CD8-positive, alpha-beta memory T cell (primary cell): ENCODE measurements at regions not wholly inside any gene's neighbourhood (a gene's known extent, or its start where the extent isn't known, plus 50 kb on each side); places are given as distances from the start of the nearest gene placed in this dataset.
"Not testable (repeated sequence)": the region's sequence is repeated elsewhere in the genome, so short reads cannot be mapped to it uniquely, and the experiment has no call there.

ENCODE experiments used
- CTCF ChIA-PET: fragments of 350-600 bp; sonication (Branson Sonifier 250); formaldehyde crosslinking; loops from one replicate; lab custom pipeline; 2021; ENCODE audit warnings: antibody characterized with exemption; lab: Charles Lee
- POLR2A ChIA-PET: fragments of 350-600 bp; sonication (Branson Sonifier 250); formaldehyde crosslinking; loops from one replicate; lab custom pipeline; 2021; ENCODE audit warnings: antibody characterized with exemption; lab: Charles Lee
- DNase-seq, 5 donors: peaks; one replicate each; pipeline versions ENCODE4 v3.0.0 to v3.0.0-alpha.2; 2020 to 2022; ENCODE audit warnings: mixed read lengths in 1 of 5
- H3K27ac ChIP-seq: one replicate; pipeline ENCODE4 v1.7.0; 2013; ENCODE audit warnings: low read depth, mild to moderate bottlenecking, low read length, moderate library complexity
- H3K27me3 ChIP-seq: 2 replicates; pipeline ENCODE4 v1.7.0; 2013; ENCODE audit warnings: low read length, mild to moderate bottlenecking; ENCODE audit not compliant: insufficient read depth, poor library complexity, severe bottlenecking
- H3K36me3 ChIP-seq: 2 replicates; pipeline ENCODE4 v1.7.0; 2013; ENCODE audit warnings: mild to moderate bottlenecking, low read length, moderate library complexity; ENCODE audit not compliant: insufficient read depth
- H3K4me1 ChIP-seq: 2 replicates; pipeline ENCODE4 v1.7.0; 2013; ENCODE audit warnings: mild to moderate bottlenecking, low read length, moderate library complexity; ENCODE audit not compliant: insufficient read depth
- H3K4me3 ChIP-seq: 2 replicates; pipeline ENCODE4 v1.7.0; 2013; ENCODE audit warnings: mild to moderate bottlenecking, low read length
- H3K9me3 ChIP-seq: 2 replicates; pipeline ENCODE4 v1.7.0; 2013; ENCODE audit warnings: mild to moderate bottlenecking, low read length
- H3K27ac Mint-ChIP-seq, 8 donors: one replicate each; pipeline ENCODE4 v1.8.0; 2020 to 2021; ENCODE audit warnings: mixed read lengths in 8 of 8, mild to moderate bottlenecking in 6 of 8, inconsistent platforms in 3 of 8, moderate library complexity in 3 of 8
- H3K27me3 Mint-ChIP-seq, 2 donors: one replicate each; pipeline ENCODE4 v1.8.0; 2020 to 2021; ENCODE audit warnings: mixed read lengths in 2 of 2, mild to moderate bottlenecking in 1 of 2, moderate library complexity in 1 of 2
- H3K36me3 Mint-ChIP-seq, 3 donors: one replicate each; pipeline ENCODE4 v1.8.0; 2020 to 2021; ENCODE audit warnings: mixed read lengths in 3 of 3, inconsistent platforms in 1 of 3, mild to moderate bottlenecking in 1 of 3
- H3K4me1 Mint-ChIP-seq, 3 donors: one replicate each; pipeline ENCODE4 v1.8.0; 2020 to 2021; ENCODE audit warnings: mixed read lengths in 3 of 3, inconsistent platforms in 1 of 3, mild to moderate bottlenecking in 1 of 3
- H3K4me3 Mint-ChIP-seq, 7 donors: one replicate each; pipeline ENCODE4 v1.8.0; 2020 to 2021; ENCODE audit warnings: mixed read lengths in 7 of 7, mild to moderate bottlenecking in 6 of 7, moderate library complexity in 4 of 7, inconsistent platforms in 2 of 7
- H3K9me3 Mint-ChIP-seq, 5 donors: one replicate each; pipeline ENCODE4 v1.8.0; 2020 to 2022; ENCODE audit warnings: mixed read lengths in 5 of 5, mild to moderate bottlenecking in 3 of 5, moderate library complexity in 2 of 5, inconsistent platforms in 1 of 5

GRCh38 chr3:70612920-70613319, 300.5 kb upstream of the MDFIC2 start:
- no peaks in the 10 kb centered on the region for H3K36me3 ChIP-seq
- H3K27ac Mint-ChIP-seq, result no peak overlapping the region
- no peak overlapping the region for H3K27ac ChIP-seq
- no peaks in the 10 kb centered on the region for H3K36me3 Mint-ChIP-seq
- H3K4me1 Mint-ChIP-seq, result no peaks in the 10 kb centered on the region
- ChIA-PET POLR2A (no interaction called here), CTCF (no interaction called here)
- peaks cover 6 to 21% of the 10 kb centered on the region in 2 donors for H3K27me3 Mint-ChIP-seq
- H3K9me3 Mint-ChIP-seq, result no peaks in the 10 kb centered on the region
- no peak for DNase-seq
- H3K4me3 ChIP-seq, result no peak overlapping the region
- H3K4me3 Mint-ChIP-seq, result no peak overlapping the region
- no peaks in the 10 kb centered on the region for H3K27me3 ChIP-seq
- no peaks in the 10 kb centered on the region for H3K9me3 ChIP-seq
- no peaks in the 10 kb centered on the region for H3K4me1 ChIP-seq

DNA sequence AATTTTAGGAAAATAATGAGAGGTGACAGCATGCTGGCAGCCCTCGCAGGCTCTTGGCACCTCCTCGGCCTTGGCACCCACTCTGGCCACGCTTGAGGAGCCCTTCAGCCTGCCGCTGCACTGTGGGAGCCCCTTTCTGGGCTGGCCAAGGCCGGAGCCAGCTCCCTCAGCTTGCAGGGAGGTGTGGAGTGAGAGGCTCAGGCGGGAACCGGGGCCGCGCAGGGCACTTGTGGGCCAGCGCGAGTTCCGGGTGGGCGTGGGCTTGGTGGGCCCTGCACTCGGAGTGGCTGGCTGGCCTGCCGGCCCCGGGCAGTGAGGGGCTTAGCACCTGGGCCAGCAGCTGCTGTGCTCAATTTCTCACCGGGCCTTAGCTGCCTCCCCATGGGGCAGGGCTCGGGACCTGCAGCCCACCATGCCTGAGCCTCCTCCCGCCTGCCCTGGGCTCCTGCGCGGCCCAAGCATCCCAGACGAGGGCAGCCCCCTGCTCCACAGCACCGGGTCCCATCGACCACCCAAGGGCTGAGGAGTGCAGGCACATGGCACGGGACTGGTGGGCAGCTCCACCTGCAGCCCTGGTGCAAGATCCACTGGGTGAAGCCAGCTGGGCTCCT, 299.3 kb upstream of the MDFIC2 start:
- DNase-seq, H3K36me3 Mint-ChIP-seq, H3K27ac ChIP-seq, POLR2A ChIA-PET, H3K9me3 ChIP-seq, CTCF ChIA-PET, H3K4me3 ChIP-seq, H3K27me3 ChIP-seq, H3K36me3 ChIP-seq, H3K4me1 Mint-ChIP-seq, H3K4me1 ChIP-seq, H3K27ac Mint-ChIP-seq, H3K4me3 Mint-ChIP-seq, H3K9me3 Mint-ChIP-seq: not testable (repeated sequence)
- peaks cover 3 to 17% of the 10 kb centered on the region in 2 donors for H3K27me3 Mint-ChIP-seq

DNA sequence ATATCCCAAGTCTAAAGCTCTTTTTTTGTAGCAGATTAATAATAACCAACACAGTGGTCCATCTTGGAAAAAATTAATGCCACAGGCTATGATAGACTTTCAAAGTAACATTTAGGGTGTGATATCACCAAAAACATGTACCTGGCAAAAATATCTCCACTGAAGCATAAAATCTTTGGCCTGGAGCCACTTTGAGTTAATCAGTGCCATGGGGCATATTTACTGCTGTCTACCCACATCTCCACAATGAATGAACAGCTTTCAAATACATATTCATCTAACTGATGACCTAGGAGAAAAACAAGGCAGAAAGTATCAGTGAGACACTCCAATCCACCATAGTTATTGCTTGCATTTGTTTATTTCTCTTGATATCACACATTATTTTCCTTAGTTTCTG, 296.0 kb upstream of the MDFIC2 start:
- Histone ChIP-seq H3K36me3 (no peaks in the 10 kb centered on the region), H3K27ac (no peak overlapping the region), H3K4me1 (no peaks in the 10 kb centered on the region), H3K27me3 (no peaks in the 10 kb centered on the region), H3K9me3 (no peaks in the 10 kb centered on the region), H3K4me3 (no peak overlapping the region)
- Mint-ChIP-seq H3K27ac (no peak overlapping the region), H3K27me3 (peaks cover 4 to 7% of the 10 kb centered on the region in 2 donors), H3K9me3 (no peaks in the 10 kb centered on the region), H3K4me1 (no peaks in the 10 kb centered on the region), H3K36me3 (no peaks in the 10 kb centered on the region), H3K4me3 (no peak overlapping the region)
- ChIA-PET CTCF (no interaction called here), POLR2A (no interaction called here)
- DNase-seq, result no peak

DNA sequence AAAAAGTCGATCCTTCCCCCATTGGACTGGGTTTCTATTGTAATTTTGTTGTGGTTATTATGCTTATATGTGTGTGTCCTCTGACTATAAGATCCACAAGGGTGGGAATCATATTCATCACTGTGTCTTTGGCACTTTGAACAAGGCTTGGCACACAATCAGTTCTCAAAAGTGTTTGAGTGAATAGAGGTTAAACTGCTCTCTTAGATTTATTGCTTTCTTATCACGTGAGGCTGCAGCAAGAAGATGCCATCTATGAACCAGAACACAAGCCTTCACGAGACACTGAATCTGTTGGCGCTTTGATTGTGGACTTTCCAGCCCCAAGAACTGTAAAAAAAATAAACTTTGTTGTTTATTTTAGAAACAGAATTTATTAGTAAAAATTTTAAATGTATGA, 295.0 kb upstream of the MDFIC2 start:
- no peaks in the 10 kb centered on the region for H3K36me3 Mint-ChIP-seq
- H3K9me3 ChIP-seq, result no peaks in the 10 kb centered on the region
- H3K4me1 ChIP-seq, result no peaks in the 10 kb centered on the region
- no peak overlapping the region for H3K27ac Mint-ChIP-seq
- POLR2A ChIA-PET, result no interaction called here
- H3K9me3 Mint-ChIP-seq, result no peaks in the 10 kb centered on the region
- H3K4me3 ChIP-seq, result no peak overlapping the region
- CTCF ChIA-PET, result no interaction called here
- H3K27me3 ChIP-seq, result no peaks in the 10 kb centered on the region
- no peak overlapping the region for H3K27ac ChIP-seq
- DNase-seq, result no peak
- H3K27me3 Mint-ChIP-seq, result peaks cover 4 to 7% of the 10 kb centered on the region in 2 donors
- no peaks in the 10 kb centered on the region for H3K4me1 Mint-ChIP-seq
- H3K4me3 Mint-ChIP-seq, result no peak overlapping the region
- H3K36me3 ChIP-seq, result no peaks in the 10 kb centered on the region

DNA sequence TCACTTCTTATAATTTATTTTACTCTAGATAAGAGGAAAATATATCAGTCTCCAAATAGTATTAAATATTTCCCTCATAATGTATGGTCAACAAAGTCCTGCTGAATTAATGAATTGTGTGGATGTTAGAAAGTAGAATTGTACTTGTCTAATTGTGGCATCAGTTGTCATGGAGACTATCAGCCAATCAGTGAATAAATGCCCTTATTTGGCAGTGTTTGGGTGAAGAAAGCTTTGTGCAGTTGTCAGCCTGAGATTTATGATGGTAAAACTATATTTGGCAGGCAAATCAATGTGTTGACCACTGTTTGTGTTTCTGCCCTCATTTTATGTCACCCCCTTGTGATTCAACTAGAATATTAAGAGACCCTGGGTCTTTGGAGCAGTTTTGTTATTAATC, 293.6 kb upstream of the MDFIC2 start:
- no peak overlapping the region for H3K4me3 Mint-ChIP-seq
- Histone ChIP-seq H3K9me3 (no peaks in the 10 kb centered on the region), H3K27ac (no peak overlapping the region), H3K4me1 (no peaks in the 10 kb centered on the region), H3K27me3 (no peaks in the 10 kb centered on the region), H3K36me3 (no peaks in the 10 kb centered on the region), H3K4me3 (no peak overlapping the region)
- H3K9me3 Mint-ChIP-seq, result no peaks in the 10 kb centered on the region
- no peak for DNase-seq
- H3K36me3 Mint-ChIP-seq, result no peaks in the 10 kb centered on the region
- H3K4me1 Mint-ChIP-seq, result no peaks in the 10 kb centered on the region
- ChIA-PET POLR2A (no interaction called here), CTCF (no interaction called here)
- no peak overlapping the region for H3K27ac Mint-ChIP-seq
- peaks cover 6 to 8% of the 10 kb centered on the region in 2 donors for H3K27me3 Mint-ChIP-seq

DNA sequence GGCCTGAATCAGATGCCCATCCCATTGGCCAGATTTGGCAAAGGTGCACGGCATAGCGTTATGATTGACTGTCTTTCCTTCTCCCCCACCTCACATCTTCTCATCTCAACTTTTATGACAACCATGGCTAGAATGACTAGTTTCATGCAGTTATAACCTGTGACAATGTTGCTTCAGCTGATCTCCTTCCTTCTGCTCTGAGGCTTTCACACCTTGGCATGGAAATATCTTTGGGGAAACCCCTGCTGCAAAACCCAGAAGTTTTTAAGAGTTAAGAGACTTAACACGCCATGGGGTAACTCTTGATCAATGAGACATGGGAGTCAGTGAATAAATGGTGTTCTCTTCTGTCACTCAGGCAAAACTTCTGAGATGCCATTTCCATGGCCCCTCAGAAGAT, 290.7 kb upstream of the MDFIC2 start:
- Mint-ChIP-seq H3K27me3 (peaks cover 6 to 14% of the 10 kb centered on the region in 2 donors), H3K4me1 (no peaks in the 10 kb centered on the region), H3K27ac (no peak overlapping the region), H3K4me3 (no peak overlapping the region), H3K36me3 (no peaks in the 10 kb centered on the region), H3K9me3 (no peaks in the 10 kb centered on the region)
- H3K4me1 ChIP-seq, result no peaks in the 10 kb centered on the region
- no peak for DNase-seq
- CTCF ChIA-PET, result no interaction called here
- H3K9me3 ChIP-seq, result no peaks in the 10 kb centered on the region
- no peaks in the 10 kb centered on the region for H3K36me3 ChIP-seq
- no peaks in the 10 kb centered on the region for H3K27me3 ChIP-seq
- no peak overlapping the region for H3K27ac ChIP-seq
- POLR2A ChIA-PET, result no interaction called here
- no peak overlapping the region for H3K4me3 ChIP-seq

DNA sequence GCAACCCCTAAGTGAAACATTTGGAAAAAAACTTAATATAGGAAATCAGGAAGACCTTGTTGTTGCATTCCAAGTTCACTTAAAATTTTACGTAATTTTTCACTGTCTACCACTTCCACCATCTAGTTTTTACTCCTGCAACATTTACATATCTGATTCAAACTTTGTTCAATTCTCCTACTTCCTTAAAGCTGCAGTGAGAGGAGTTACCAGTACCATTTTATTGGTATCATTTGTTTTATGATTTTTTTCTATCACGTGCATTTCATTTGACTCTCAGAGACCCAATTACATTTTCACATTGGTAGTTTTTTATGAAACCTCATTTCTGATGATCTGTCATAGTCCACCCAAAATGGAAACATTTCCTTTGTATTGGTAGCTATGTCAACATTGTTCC, 284.9 kb upstream of the MDFIC2 start:
- Histone ChIP-seq H3K27me3 (no peaks in the 10 kb centered on the region), H3K27ac (no peak overlapping the region), H3K4me1 (no peaks in the 10 kb centered on the region), H3K9me3 (no peaks in the 10 kb centered on the region), H3K36me3 (no peaks in the 10 kb centered on the region), H3K4me3 (no peak overlapping the region)
- no peak for DNase-seq
- CTCF ChIA-PET, result no interaction called here
- Mint-ChIP-seq H3K4me3 (no peak overlapping the region), H3K27ac (no peak overlapping the region), H3K4me1 (no peaks in the 10 kb centered on the region), H3K36me3 (no peaks in the 10 kb centered on the region), H3K27me3 (peaks cover 4 to 46% of the 10 kb centered on the region in 2 donors), H3K9me3 (no peaks in the 10 kb centered on the region)
- POLR2A ChIA-PET, result no interaction called here

DNA sequence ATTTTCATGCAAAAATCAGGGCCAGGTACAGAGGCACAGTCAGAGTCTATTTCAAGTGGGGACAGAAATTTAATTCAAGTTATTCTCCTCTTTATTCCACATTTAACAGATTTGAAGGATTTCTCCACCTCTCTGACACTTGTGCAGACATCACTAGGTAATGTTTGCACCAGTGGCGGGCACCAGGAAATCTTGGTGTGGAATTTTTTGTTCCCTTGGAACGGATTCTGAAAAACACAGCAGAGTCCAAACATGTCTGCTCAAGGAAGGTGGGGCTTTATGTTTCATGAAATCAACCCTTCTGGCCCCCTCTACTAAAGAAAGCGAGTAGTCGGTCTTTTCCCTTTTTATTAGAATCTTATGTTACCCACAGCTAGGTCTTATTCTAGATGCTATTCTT, 271.2 kb upstream of the MDFIC2 start:
- POLR2A ChIA-PET, result no interaction called here
- no peak overlapping the region for H3K27ac Mint-ChIP-seq

DNA sequence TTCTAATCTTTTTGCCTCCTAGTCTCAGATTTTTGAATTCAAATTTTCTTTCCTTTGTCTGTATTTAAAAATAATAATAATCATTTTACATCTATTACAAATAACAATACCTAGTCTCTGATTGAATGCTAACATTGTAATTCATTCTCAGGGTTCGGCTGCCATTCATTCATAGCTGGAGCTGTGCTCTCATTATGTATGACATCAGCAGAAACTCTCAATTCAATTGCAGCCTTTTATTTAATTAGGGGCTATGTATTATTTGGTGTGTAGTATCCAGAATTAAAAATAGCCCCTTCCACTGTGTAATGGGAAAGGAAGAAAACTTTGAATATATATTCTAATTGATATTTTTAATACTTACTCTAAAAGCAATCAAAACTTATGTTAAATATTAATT, 270.4 kb upstream of the MDFIC2 start:
- no peaks in the 10 kb centered on the region for H3K36me3 ChIP-seq
- H3K27ac ChIP-seq, result no peak overlapping the region
- no peaks in the 10 kb centered on the region for H3K4me1 Mint-ChIP-seq
- H3K27me3 Mint-ChIP-seq, result peaks cover 4 to 25% of the 10 kb centered on the region in 2 donors
- no peak overlapping the region for H3K4me3 ChIP-seq
- no peaks in the 10 kb centered on the region for H3K36me3 Mint-ChIP-seq
- ChIA-PET POLR2A (no interaction called here), CTCF (no interaction called here)
- no peaks in the 10 kb centered on the region for H3K4me1 ChIP-seq
- no peak overlapping the region for H3K27ac Mint-ChIP-seq
- H3K9me3 ChIP-seq, result no peaks in the 10 kb centered on the region
- DNase-seq, result no peak
- H3K9me3 Mint-ChIP-seq, result no peaks in the 10 kb centered on the region
- no peaks in the 10 kb centered on the region for H3K27me3 ChIP-seq
- no peak overlapping the region for H3K4me3 Mint-ChIP-seq

More for the DNA sequence above, 271.2 kb upstream of the MDFIC2 start:
- Histone ChIP-seq H3K27ac (no peak overlapping the region), H3K4me1 (no peaks in the 10 kb centered on the region), H3K4me3 (no peak overlapping the region), H3K36me3 (no peaks in the 10 kb centered on the region), H3K9me3 (no peaks in the 10 kb centered on the region), H3K27me3 (no peaks in the 10 kb centered on the region)
- Mint-ChIP-seq H3K4me1 (no peaks in the 10 kb centered on the region), H3K4me3 (no peak overlapping the region), H3K9me3 (no peaks in the 10 kb centered on the region), H3K27me3 (peaks cover 4 to 19% of the 10 kb centered on the region in 2 donors), H3K36me3 (no peaks in the 10 kb centered on the region)
- no peak for DNase-seq
- CTCF ChIA-PET, result no interaction called here
